Stimulated activated CD4-positive, alpha-beta T cell treated with anti-CD3 and anti-CD28 coated beads, Interleukin-4, amount 100 ng/mL, for 1 hour (primary cell): ENCODE measurements at regions not wholly inside any gene's neighbourhood (a gene's known extent, or its start where the extent isn't known, plus 50 kb on each side); places are given as distances from the start of the nearest gene placed in this dataset.
"Not testable (repeated sequence)": the region's sequence is repeated elsewhere in the genome, so short reads cannot be mapped to it uniquely, and the experiment has no call there.

Experiments
- DNase-seq: peaks from one replicate; pipeline ENCODE4 v3.0.0-alpha.2; 2020

DNA sequence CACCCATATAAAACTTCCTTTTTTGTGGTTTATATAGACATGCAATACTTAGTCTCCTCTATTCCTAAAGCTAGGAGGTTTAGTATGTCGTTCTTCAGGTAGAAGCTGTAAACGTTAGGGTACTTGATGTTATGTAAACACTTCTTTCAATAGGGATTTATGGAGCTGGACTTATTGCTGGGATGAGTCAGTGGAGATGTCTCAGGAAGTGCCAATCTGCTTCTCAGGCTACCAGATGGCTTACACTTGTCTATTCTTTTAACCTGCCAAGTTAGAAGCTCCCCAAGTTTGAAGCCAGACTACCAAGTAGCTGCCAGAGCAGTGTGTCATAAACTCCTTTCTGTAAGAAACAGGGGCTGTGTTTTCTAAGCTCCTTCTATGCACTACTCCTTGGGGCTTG is 756.5 kb upstream of the LRRTM1 start:
- DNase-seq, result no peak

DNA sequence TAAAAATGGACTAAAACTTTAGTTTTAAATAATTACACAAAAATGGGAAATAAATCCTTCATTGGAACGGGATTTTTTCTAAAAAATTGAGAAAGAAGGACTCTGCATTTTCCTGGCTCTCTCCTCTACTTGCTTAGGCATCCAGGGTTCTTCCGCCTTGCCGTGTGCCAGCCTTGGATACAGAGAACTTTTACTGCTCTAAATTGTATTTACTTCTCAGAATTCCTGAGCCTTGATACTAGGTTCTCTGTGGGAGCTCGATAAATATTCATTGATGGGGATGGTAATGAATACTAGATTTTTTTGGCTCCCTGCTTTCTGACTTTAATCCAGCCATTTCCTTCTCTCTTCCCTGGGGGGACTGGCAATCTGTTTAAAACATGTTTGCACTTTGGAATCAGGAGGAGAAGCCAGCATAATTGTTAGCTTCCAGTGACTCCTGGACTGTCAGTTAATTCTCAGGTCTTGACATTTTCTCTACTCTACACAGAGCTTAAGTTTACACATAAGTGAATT is 746.1 kb upstream of the LRRTM1 start:
- no peak for DNase-seq

DNA sequence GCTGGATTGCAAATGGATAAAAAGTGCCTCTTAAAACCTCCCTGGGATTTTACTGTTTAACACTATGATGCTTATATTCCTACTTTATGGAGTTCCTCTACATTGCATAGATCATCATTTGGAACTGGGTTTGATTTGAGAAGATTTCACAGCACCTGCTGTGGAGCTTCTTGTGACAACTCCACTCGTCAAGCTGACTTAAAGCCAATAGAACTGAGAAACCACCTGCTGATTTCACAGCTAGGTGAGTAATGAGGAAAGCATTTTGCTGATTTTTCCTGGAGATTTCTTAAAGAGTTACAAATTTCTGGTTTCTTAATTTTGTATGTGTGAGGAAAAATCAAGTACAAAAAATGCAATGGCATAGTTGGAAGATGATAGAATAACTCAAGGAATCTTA is 739.1 kb upstream of the LRRTM1 start:
- no peak for DNase-seq

DNA sequence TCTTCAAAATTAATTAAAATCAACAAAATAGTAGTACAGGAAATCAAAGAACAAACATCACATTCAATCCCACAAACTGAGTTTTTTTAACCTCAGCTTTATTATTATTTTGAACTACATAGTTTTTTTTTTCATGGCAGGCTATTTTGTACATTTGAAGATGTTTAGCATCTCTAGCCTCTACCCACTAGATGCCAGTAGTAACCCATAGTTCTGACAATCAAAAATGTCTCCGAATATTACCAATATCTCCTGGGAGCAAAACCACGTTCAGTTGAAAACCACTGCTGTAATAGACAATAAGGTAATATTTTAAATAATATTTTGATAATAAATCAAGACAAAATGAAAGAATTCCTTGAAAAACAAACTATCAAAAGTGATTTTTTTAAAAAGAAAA is 702.6 kb upstream of the LRRTM1 start:
- no peak for DNase-seq

DNA sequence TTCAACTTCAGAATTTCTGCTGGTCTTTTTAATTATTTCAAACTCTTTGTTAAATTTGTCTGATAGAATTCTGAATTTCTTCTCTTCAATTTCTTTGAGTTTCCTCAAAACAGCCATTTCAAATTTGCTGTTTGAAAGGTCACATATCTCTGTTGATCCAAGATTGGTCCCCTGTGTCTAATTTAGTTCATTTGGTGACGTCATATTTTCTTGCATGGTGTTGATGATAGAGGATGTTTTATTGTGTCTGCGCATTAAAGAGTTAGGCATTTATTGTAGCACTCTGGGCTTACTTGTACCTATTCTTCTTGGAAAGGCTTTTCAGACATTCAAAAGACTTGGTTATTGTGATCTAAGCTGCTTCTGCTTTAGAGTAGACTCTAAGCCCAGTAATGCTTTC is 698.4 kb upstream of the LRRTM1 start:
- no peak for DNase-seq

DNA sequence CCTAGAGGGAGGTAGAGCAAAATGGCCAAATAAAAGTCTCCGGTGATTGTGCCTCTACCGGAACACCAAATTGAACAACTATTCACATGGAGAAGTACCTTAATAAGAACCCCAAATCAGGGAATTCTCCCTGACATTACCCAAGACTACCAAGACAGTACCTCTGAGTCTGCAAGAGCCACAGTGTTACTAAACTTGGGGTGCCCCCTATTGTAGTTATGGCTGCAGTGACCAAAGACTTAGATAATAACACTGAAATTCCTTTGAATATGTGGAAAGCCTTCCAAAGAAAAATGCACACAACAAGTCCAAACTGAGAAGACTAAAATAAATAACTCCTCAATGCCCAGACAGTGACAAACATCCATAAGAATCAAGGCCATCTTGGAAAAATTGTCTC is 682.9 kb upstream of the LRRTM1 start:
- no peak for DNase-seq

DNA sequence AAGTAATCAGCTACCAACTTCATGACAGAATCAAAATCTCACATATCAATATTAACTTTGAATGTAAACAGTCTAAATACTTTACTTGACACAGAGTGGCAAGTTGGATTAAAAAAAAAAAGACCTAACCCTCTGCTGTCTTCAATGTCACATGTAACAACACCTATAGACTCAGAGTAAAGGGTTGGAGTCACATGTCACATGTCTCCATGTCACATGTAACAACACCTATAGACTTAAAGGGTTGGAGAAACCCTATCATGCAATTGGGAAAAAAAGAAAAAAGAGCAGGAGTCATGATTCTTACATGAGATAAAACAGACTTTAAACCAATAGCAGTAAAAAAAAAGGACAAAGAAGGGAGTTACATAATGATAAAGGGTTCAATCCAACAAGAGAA is 665.3 kb upstream of the LRRTM1 start:
- no peak for DNase-seq

DNA sequence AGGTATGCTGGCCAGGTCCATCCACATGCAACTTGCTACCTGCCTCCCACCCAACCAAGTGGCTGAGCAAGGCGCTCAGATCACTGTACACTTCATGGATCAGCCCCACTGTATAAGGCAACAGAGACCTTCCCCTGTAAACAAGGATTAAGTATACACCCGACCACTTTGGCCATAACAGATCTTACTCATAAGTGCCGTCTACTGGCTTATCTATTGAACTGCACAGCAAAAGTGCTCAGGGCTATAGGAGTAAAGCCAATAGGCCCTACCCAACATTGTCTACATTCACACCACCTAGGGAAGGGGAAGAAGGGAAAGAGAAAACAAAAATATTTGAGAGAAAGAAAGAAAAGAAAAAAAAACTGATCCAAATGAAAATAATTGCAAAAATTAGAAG is 663.9 kb upstream of the LRRTM1 start:
- no peak for DNase-seq

DNA sequence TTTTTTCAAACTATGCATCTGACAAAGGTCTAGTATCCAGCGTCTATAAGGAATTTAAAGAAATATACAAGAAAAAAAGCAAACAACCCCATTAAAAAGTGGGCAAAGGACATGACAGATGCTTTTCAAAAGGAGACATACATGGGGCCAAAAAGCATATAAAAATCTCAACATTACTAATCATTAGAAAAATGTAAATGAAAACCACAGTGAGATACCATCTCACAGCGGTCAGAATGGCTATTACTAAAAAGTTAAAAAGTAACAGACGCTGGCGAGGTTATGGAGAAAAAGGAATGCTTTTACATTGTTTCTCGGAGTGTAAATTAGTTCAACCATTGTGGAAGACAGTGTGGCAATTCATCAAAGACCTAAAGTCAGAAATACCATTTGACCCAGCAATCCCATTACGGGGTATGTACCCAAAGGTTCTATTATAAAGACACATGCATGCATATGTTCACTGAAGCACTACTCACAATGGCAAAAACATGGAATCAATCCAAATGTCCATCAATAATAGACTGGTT is 643.1 kb upstream of the LRRTM1 start:
- DNase-seq, result no peak

DNA sequence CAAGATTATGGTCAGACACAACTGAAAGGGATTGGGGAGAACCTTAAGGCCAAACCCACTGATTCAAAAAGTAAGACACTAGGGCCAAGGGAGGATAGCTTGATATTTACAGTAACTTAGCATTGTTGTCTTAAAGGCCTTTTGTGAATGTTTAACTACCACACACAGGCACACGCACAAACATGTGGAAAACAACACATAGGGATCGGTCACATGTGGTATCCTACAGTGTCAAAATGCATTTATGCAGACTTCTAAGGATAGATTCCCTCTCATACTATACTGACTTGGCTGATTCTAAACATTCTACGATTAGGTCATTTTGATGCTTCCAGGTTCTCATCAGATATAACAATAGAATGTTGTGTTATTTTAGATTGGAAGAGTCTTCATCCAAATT is 638.9 kb upstream of the LRRTM1 start:
- DNase-seq, result no peak

DNA sequence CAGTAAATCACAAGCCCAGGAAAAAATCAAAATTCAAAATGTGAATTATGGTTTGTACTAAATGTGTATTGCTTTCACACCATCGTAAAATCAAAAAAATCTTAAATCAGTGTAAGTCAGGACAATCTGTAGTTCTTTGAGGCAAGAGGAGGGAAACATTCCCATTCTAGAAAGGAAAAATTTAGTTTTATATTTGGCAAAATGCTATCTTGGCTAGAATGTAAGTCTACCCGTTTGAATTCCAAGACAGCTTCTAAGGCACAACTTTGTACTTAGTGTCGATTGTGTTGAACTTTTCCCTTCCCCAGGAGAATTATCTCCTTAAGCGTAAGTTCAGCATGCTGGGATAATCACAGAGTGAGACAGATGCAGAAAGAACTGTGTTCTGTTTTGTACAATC is 638.2 kb upstream of the LRRTM1 start:
- DNase-seq, result no peak

DNA sequence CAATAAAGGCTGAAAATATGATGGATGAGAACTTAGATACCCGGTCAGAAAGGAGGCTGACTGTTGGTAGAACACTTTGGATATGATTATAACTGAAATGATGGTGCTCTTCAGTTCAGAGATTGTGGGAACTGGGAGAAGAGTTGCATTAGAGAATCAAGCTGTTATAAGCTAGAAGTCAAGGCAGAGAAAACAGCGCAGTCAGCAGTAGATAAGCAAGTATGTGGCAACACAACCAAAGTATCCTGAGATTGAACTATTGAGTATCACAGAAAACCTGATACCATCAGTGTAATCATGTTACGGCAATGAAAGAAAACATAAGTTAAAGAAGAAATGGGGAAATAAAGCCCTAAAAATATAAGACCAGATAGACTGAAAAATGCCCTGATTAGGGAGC is 633.9 kb upstream of the LRRTM1 start:
- DNase-seq, result no peak

DNA sequence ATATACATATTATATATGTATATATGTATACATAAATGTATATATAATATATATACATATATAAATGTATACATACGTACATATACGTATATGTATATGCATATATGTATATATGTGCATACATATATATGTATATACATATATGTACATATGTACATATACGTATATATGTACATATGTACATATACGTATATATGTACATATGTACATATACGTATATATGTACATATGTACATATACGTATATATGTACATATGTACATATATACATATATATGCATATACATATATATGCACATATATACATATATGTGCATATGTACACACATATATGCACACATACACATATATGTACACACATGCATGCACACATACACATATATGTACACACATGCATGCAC is 627.3 kb upstream of the LRRTM1 start:
- not testable (repeated sequence) for DNase-seq

DNA sequence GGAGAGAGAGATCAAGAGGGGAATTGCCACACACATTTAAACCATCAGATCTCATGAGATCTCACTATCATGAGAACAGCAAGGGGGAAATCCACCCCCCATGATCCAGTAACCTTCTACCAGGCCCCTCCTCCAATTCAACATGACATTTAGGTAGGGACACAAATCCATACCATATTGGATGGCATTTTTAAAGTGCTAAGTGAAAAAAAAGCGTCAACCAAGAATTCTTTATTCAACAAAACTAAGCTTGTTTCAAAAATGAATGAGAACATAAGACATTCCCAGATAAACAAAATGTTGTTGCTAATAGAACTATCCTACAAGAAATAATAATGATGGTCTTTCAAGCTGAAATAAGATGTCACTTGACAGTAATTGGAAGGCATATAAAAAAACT is 626.2 kb upstream of the LRRTM1 start:
- DNase-seq, result no peak

DNA sequence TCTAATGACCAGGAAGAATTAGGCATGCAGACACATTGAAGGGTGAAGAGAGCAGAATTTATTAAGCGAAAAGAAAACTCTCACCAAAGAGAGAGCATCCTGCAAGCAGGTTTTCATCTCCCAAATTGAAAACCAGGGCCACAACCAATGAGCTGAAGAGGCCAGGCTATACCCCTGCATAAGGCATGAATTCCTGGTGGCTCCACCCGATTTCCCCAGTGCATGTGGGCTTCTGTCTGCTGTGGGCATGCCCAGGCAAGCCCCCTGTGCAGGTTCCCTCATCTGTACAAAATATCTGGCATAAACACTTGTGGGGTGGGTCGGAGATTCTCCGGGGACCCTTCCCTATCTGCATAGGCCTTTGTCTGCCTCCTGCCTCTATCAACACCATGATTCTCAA is 621.6 kb upstream of the LRRTM1 start:
- DNase-seq, result no peak

DNA sequence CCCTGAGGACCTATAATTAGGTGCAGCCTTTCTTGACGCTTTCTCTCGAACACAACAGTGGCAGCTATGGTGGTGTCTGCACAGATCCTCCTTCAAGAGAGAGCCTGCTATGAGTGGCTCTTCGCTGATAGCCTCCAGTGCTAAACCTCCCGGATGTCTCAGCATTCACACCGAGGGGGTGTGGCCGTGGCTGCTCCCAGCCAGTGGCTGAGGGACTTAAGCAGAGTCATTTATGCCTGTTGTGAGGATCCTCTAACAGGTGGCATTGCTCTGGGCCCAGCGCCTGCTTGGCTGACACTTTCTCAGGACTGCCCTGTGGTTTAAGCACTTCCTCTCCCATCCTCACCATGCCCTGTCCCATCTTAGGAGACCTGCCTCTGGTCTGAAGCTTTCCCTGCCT is 592.0 kb upstream of the LRRTM1 start:
- DNase-seq, result no peak

DNA sequence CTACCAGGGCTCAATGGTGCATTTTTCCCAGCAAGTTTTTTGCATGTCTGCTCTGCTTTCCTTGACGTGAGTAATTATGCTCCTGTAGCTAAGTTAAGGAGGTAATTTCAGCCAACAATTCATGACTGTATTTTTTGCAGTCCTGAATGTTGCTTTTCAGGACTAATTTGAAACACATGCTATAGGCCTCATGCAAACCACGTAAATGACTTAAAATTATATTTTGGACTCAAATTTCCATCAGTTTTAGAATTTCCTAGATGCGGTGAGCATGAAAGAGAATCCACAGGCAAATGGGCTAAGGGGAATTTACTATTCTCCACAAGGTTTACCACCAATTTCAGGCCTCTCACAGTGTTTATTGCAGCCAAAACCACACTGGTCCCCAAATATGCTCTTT is 589.9 kb upstream of the LRRTM1 start:
- DNase-seq, result no peak

DNA sequence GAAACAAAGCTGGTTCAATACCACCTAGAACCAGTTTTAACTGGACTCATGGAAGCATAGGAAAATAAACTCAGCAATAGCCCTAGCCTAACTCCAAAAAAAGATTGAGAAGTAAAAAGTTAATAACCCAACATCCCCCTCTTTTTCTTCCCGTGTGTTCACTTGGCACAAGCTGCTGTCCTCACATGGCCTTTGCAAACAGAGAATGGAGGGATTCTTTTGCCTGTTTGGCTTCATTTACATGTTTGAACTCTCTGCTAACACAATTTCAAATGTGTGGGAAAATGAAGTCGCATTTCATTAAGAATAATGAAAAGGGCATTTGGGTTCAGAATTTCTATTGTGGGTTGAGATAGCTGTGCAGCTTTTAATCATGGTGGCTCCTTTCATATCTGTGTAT is 589.2 kb upstream of the LRRTM1 start:
- DNase-seq, result no peak

DNA sequence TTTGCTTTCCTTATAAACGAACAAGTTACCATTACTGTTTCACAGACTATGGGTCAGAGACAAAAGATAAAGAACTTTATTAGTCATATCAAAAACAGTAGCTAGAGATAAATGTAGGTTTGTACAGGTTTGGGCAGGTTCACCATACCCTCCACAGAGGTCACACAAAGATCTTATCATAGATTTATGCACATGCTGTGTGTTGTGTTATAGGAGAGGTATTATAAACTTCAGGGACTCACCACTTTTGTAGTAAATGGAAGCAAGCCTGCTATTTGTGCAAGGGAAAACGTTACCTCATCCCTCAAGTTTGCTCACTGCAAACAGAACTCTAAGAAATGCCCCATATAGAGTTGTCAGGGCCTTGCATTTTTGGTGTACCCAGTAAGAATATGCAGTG is 584.5 kb upstream of the LRRTM1 start:
- no peak for DNase-seq

DNA sequence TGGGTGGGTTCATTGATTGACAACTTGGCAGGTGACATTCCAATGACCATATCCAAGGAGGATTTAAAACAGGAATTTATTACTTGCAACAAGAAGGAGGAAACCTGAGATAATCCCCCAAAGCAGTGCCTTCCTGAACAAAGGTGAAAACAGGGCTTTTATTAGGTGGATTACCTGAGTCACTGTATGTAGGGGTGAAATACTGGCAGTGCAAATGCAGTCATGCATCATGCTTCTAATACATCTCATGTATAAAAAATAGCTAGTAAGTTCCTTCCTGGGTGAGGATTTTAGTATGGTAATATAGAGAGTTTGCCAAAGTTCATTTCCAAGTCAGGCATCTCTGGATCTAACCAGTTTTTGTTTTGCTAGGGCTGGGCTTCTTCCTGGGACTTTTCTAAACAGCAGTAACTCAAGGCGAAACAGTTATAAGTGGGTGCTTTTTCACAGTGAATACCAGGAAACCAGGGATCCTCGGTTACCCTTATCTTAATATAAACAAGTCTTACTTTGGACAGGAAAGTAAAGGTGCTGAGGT is 583.4 kb upstream of the LRRTM1 start:
- no peak for DNase-seq

DNA sequence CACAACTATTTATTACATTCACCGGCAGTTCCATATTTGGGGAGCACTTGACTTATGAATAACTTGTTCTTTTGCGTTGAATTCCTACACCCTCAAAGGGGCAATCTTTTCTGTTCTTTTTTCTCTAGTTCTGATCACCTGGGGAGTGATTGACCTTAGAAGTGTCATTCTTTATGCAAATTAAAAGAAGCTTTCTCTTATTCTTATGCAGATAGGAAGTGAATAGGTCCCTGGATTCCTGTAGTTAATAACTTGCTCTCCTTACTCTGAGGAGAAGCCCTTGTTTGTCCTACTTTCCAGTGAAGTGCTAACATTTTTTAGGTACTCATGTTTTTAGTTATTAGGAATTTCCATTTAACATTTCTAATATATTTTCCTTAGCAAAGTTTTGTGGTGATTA is 569.8 kb upstream of the LRRTM1 start:
- no peak for DNase-seq

DNA sequence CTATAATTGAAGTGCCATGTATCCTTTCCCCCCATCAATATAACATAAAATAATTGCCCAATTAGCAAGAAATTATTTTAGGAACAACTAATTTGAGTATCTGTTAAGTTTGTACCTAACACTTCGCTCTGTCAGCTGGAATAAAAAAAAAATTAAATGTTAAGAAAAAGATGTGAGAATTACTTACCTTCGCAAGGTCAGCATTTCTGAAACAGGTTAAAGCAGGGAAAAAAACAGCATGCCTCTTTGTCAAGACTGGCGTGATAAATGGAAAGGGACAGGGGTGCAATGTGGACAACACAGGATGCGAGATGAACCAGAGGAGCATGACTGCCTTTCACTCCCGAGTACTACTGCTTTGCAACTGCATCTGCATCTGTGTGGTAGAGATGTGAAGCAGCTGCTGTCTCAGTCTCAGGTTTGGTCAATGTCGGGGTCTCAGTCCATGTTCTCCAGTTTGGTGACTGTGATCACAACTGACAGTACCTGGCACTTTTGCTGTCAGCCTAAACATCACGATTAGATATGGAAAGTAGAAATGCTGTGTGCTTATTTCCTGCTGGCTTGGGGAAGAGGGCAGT is 565.4 kb upstream of the LRRTM1 start:
- DNase-seq, result no peak

DNA sequence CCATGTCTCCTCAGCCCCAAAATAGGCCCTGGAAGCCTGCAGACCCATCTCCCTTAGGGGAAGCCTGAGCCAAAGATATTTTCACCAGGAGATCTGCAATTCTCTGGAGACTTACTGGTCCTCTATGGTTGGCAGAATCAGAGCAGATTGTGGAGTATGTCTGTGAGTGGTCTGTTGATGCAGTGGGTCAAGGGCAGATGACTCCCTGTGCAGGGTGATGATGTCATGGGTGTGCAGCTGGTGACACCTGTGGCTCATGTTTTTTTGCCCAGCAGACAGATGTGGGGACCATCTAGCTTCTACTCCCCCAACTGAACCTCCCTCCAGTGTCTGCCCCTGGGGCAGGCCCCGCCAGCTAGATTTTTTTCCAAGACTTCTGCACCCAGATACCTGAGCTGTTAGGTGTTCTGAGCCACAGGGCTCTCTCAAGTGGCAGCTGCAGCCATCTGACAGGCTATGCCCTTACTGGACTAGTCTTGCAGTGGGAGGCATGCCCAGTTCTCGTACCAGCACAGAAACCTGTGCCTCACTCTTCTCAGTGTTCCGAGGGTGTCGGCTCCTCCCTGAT is 558.7 kb upstream of the LRRTM1 start:
- no peak for DNase-seq

DNA sequence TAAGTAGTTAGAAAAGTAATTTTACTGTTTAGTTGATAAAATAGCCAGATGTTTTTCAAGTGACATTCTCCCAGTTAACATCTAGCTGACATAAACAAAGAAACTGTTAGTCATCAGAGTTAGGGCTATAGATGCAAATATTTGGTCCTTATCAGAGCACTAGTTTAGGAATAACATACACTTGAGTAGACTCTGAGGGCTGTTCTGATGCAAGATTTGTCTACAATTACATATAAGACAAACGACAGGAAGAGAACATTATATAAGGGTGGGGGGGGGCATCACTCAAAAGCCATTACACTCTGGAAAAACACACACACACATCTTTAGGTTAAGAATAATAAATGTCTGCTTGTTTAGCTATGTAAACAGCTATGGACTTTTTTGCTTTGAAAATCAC is 554.4 kb upstream of the LRRTM1 start:
- DNase-seq, result no peak

DNA sequence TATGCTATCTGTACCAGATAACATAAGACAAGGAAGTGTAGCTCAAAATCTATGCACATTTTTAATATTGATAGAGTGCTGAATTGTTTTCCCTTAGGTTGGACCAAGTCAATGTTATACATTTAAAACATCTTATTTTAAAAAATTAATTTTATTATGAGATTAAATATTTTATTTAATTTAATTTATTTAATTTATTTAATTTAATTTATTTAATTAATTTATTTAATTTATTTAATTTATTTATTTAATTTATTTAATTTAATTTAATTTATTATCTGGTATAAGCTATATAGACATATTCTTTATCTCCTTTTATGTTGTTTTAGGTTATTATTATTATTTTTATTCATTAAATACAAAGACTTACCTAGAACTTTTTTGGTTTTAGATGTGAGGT is 551.7 kb upstream of the LRRTM1 start:
- DNase-seq, result no peak
